NCI-H1417 treated with DMSO at 0.1 percent for 48 hours (cell line): ENCODE measurements at regions not wholly inside any gene's neighbourhood (a gene's known extent, or its start where the extent isn't known, plus 50 kb on each side); places are given as distances from the start of the nearest gene placed in this dataset.
"Not testable (repeated sequence)": the region's sequence is repeated elsewhere in the genome, so short reads cannot be mapped to it uniquely, and the experiment has no call there.

Experiments used
- DNase-seq: peaks from one replicate; lab custom pipeline; 2025; lab: John Stamatoyannopoulos, UW

DNA sequence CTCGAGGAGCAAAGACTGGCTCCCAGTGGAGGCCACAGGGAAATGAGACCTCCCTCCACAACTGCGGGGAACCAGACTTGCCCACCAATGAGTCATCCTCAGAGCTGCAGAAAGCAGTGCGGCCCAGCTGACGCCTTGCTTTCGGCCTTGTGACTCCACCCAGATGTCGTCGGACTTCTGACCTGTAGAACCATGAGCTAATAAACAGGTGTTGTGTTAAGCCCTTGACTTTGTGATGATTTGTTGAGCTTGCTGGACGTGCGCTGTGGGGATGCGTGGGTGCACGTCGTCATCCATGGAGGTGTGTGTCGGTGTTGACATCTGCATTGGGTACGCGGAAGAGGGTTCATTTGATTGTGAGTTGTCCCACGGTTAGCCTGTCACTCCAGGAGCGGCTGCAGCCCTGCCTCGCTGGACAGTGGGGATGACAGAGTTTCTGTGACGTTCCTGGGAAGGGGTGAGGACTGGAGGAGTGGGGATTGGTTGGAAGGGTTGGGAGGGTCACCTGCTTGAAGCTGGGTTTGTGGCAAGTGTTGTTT is 154.1 kb downstream of the SH3BP4 start:
- no peak for DNase-seq

DNA sequence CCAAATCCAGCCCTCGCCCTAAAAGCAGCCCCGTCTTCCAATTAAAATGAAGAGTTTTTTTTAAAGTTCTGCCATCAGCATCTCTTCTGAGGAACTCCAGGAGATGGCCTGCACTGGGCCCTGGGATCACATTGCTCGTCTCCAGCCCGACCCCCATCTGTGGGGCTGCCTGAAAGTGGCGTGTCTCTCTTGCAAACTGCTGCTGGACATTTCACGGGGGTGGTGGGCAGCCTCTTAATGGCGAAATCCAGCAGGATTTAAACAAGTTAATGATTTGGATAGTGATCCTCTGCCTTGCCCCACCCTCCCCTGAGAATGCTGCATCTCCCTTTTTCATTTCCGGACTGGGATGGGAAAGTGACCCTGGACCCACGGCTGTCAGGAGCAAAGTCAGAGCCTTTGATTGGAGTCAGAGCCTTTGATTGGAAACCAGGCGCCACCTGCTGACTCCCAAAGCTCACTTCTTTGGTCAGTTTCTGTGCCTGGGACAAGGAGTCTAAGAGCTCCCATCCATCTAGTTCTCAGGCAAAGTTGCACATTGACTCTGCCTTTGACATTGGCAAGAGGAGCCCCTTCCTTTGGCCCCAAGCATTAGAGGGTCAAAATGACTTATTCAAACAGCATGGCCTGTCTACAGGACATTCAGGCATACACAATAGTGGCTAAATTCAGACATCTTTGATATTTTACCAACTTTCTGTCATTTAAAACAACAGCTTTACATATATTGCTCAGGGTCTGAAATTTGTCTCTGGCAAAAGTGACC is 155.2 kb downstream of the SH3BP4 start:
- peak; percentile 27 for DNase-seq

DNA sequence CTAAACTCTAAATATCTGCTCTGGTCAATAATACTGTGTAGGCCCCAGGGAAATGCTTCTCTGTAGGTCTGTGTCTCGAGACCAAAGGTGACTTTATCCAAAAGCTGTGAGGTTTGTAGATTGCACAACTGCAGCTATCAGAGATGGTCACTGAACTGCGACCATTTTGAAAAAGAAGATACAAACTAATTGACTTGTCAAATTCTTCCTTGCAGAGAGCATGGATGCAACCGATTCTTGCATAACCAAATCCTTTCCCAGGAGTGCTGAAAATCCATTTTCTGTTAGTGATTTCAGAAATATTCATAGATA is 155.8 kb downstream of the SH3BP4 start:
- no peak for DNase-seq

DNA sequence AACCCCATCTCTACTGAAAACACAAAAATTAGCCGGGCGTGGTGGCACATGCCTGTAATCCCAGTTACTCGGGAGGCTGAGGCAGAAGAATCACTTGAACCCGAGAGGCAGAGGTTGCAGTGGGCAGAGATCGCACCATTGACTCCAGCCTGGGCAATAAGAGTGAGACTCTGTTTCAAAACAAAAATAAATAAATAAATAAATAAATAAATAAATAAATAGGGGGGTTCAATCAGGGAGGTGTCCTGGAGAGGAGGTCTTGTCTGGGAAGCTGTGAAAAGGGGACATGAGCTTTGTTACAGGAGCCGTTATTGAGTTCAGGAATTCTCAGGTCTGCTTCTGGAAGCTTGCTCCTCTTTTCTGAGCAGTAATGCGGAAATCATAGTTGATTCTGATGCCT is 157.7 kb downstream of the SH3BP4 start:
- not testable (repeated sequence) for DNase-seq

DNA sequence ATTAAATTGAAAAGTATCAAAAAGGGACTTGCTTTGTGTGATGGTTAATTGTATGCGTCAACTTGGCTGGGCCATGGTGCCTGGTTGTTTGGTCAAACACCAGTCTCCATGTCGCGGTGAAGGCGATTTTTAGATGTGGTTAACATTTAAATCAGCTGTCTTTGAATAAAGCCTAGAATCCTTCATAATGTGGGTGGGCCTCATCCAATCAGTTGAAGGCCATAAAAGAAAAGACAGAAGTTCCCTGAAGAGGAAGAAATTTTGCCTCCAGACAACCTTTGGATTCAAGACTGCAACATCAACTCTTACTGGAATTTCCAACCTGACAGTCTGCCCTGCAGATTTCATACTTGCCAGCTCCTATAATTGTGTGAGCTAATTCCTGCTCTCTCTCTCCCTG is 160.5 kb downstream of the SH3BP4 start:
- no peak for DNase-seq

DNA sequence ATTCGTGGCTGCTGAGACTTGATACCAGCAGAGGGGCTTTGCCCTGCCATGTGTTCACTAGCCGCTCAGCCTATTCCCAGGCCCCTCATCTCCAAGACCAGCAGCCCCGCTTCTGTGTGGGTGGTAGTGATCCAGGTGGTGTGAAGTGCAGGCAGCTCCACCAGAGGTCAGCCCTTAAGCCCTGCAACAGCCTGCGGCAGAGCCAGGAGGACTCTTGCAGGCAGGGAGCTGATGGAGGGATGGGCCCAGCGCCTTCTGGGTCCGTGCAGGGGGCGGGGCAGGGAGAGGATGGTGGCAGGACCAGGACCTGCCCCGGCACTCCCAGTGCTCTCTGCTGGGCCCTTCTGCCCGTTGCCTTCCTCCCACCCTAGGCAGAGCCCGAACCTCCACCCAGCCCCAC is 162.0 kb downstream of the SH3BP4 start:
- DNase-seq: no peak

DNA sequence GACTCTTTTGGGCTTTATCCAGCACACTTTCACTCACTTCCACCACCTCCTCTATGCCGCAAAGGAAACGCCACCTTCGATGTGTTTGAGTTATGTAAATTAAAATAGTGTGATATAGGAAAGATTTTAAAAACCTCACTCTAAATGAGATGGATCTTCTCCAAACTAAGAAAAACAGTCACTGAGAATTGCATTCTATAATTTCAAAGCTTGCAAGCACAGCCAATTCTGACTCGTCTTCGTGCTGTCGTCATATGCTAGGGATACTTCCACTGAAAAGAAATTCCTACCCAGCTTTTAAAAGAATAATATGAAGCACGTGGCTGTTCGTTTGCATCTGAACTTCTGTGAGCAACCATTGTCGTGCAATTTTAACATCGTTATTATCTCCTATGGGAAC is 162.5 kb downstream of the SH3BP4 start:
- DNase-seq: no peak

DNA sequence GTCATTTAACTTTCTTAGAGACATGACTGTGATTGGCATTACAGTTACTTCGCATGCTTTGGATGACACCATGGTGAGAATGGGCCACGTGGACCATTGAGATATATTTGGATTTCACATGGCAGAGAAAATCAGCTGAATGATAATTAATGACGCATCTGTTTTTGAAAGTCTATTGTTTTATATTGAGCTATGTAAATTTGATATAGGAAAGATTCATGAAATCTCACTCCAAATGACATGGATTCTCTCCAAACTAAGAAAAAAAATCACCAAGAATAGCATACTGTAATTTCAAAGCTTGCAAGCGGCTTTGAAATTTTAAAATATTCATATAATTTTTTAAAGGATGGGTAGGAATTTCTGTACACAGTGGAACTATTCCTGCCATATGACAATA is 163.7 kb downstream of the SH3BP4 start:
- DNase-seq: no peak

DNA sequence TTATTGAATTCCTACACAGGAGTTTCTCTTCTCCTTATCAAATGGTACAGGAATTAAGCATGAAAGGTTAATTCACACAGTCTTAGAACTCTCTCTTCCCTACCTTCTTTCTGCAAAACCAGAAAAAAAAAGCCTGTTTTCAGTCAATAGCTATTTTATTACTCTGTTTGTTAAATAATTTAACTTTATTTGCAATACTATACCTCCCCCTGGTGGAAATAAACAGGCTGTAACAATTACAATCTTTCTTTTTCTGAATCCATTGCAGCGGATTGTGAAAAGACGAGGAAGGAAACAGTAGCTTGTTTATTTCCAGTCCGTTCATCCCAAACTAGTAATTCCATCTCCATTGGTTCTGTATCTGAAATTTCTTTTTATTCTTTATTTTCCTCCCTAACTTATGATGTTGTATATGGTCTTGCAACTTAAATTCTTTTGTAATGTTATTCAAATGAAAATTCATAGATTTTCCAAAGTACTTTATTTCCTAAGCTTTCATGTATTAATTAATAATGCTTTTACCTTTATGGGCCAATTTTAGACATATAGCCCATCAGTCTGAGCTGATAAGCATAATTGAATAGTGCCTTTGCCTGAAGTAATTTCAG is 165.2 kb downstream of the SH3BP4 start:
- peak; percentile 22 for DNase-seq

DNA sequence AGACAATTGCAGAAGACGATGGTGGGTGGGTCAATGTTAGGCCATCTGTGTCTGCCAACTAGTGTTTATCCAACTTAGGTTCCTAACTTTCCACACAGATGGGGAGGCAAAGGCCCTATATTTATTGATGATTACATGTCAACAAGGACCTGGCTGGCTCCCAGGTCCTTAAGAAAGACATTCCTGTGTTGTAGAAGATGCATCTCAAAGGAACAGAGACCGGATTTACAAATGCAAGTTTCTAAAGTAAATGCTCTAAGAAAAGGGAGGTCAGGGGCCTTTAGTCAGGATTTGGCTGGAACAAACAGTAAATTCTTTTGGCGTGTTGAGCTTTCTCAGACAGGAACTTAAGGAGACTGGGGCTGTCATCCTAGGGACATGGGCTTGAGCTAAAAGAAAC is 175.0 kb downstream of the SH3BP4 start:
- DNase-seq: no peak

DNA sequence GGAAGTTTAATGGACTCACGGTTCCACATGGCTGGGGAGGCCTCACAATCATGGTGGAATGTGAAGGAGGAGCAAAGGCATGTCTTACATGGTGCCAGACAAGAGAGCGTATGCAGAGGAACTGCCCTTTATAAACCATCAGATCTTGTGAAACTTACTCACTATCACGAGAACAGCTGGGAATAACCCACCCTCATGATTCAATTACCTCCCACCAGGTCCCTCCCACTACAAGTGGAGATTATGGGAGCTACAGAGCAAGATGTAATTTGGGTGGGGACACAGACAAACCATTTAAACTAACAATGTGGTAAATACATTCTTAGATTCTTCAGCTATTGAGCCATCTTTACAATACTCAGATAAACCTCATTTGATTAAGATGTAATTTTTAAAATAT is 176.1 kb downstream of the SH3BP4 start:
- no peak for DNase-seq

DNA sequence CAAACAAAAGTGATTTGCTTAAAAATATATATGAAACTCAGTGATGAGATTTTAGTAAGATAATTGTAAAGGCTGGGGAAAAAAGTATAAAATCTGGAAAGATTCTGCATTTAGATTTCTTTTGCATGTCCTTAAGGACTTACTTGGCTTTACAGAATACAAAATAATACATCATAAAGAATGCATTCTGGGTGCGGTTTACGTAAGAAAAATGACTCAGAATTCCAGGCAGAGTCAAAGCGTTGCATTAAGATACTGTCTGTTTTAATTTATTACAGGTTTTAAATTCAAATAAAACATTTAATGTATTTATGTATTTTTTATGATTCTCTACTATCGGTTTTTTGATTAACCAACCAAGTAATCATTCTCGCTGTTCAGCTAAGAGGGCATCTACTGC is 178.0 kb downstream of the SH3BP4 start:
- DNase-seq: no peak

DNA sequence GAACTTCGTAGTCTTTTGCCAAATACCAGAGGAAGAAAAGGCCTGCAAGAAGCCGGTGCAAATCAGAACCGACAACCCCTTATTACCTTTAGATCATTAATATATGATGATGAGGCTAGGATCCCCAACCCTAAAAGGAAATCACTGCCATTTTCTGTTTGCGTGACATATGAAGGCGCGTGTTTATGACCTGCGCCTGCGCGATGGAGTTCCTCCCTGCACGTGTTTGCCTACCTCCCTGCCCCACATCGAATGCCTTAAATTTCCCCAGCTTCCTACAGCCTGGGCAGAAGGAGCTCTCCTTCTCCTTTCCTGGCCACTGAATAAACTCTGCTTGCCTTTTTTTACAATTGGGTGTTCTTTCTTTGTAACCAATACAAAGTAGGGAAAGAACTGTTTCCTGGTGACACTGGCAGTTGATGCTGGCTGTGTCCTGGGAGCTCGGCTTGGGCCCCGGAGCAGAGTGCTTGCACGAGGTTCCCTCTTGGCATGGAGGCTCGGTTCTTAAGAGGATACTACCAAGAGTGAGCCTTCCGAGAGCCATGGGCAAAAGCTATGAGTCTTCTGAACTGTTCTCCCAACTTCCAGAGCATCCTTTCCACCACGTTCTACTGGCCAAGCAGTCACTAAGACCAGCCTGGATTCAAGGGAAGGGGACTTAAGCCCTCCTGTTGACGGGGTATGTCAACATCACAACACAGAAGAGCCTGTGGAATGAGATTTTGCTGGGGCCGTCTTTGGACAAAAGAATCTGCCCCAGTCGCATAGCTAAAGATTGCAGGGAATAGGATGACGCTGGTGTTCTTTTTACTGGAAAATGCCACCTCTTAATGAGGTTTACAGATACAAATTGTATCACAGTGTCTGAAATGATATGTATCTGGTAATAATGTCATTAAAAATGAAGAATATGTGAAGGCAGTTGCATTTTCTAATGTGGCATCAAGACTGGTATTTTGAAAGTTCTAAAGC is 179.8 kb downstream of the SH3BP4 start:
- DNase-seq: no peak

DNA sequence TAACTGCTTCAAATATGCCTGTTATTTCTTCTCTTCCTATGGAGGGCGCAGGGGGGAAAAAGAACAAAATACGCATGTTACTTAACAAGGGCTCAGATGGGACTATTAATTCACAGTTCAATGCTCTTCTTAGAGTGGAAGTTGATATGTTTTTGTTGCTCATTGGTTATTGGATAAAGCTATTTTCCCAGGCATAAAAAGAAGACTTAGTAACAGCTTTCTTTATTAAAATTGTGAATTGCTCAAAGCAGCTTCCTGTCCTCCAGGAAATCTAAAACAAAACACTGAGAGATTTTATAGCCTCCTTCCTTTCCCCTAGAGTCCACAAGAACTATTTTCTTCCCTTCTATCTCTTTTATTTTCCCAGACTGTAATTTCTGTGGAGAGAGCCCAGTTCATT is 180.8 kb downstream of the SH3BP4 start:
- DNase-seq: no peak

DNA sequence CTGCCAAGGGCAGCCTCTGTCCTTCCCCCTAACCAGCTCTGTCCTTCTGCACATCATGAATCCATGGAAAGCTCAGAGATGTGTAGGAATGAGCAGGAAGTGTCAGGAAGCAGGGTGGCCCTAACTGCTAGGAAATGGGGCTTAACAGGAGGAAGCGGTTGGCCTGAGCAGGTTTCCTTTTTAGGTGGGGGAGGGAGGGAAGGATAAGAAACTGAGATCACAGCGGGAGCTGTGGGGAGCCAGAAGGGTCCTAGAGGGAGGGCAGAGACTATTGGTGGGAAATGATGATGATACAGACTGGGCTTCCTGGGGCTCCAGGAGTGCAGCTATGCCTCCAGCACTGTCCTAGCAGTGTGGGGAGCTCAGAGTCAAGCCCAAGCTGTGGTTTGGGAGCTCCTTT is 182.0 kb downstream of the SH3BP4 start:
- DNase-seq: no peak

DNA sequence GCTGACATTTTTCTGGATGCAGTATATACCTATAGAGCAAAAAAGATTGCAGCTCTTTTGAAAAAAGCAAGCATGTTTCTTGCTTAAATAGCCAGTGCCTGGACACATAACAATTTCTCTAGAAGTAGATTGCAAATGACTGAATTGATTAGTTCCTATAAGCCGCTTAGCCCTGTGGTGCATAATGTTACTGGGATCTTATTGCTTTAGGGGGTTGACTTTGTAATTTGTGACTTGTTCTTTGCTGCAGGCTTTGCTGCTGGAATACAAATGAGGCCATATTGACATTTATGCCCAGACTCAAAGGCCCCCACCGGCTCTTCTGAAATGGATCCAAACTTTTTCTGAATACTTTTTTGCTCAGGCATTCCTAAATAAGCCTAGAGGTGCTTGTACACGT is 182.6 kb downstream of the SH3BP4 start:
- DNase-seq: no peak

DNA sequence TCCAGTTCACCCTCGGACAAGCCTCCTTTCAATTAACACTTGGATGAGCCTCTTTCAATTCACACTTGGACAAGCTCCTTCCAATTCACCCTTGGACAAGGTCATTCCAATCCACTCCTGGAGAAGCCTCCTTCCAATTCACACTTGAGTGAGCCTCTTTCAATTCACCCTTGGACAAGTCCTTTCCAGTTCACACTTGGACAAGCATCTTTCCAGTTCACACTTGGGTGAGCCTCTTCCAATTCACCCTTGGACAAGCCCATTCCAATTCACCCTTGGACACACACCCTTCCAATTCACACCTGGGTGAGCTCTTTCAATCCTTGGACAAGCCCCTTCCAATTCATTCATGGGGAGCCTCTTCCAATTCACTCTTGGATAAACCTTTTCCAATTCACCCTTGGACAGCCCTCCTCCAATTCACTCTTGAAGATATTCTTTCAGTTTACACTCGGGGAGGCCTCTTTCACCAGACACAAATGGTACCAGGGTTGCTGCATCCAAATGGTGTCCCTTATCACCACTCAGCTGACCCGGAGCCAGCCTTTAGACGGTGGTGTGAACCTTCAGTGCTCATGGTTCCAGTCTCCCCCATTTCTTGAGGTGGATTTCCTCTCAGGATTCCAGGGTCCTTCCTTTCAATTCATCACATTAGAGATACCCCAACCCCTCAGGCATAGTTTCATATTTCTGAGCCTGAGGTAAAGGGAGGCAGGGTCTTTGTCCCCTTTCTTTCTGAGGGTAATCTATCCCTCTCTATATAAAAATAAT is 183.6 kb downstream of the SH3BP4 start:
- DNase-seq: no peak

DNA sequence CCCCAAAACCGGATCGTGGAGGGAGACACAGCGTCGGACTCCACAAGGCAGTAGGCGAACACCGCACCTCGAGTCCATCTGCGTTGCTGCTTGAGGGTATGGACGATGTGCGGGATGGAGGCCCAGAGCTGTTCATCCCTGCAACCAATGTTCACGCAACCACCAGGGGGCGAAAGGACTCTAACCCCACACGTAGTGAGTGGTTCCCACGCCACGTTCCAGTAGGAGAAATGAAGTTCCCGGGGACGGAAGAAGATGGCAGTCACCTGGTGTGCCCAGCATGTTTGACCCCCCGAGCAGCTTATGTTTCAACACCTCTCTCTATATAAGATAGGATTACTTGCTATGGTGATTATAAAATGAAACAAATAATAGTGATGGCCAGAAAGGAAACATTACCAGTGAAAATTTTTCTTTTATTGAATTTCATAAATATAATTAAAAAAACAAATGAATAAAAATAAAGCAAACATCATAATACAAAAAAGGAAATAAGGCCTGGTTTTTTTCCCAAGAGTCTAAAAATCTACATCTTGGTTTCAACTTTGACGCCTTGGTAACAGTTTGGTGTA is 184.3 kb downstream of the SH3BP4 start:
- no peak for DNase-seq

DNA sequence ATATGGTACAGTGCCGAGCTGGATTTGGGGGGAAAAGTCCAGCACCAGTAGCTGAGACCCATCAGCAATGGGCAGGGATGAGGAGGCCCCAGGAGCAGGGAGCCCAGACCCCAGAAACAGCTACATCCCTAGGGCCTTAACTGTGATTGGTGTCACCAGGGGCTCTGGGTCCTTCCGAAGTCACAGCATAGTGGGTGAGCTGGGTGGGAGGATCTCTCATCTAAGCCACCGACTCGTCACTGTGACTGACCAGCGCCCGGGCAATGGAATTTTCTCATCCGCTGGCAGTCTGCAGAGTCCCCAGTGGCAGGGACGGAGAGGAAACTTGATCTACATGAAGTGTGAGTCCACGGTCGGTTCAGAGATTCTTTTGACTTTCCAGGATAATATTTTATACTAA is 186.5 kb downstream of the SH3BP4 start:
- DNase-seq: no peak

DNA sequence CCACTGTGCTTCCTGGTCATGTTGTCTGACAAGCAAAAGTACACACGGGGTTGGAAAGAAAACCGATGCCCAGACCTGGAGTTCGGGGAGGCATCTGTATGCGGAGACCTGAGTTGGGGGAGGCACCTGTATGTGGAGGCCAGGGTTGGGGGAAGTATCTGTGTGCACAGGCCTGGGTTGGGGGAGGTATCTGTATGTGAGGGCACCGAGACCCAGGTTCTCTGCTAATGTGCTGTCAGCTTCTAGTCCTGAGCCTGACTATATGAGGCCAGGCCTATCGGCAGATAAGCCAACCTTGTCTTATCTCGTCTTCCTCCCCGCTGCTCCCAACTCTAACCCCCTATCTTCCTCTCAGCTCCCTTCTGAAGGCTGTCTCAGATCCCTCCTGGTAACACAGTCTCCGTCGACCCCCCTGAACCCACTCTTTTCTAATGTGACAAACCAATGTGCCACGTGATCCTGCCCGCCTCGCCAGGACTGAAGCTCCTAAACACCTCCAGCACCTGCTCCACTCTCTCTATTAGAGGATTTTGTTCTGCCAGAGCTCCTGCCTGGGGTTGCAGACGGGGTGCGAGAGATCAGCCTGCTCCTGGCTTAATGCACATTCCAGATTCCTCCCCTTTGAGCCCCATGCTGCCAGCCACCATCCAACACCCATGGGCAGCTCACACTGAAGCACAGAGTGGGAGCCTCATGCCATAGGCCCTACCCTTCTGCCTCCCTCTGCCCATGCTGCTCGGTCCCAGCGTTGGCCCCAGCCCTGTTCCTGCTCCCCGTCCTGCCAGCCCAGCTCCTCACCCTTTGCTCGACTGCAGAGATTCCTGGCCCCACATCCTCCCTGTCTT is 188.4 kb downstream of the SH3BP4 start:
- DNase-seq: no peak

DNA sequence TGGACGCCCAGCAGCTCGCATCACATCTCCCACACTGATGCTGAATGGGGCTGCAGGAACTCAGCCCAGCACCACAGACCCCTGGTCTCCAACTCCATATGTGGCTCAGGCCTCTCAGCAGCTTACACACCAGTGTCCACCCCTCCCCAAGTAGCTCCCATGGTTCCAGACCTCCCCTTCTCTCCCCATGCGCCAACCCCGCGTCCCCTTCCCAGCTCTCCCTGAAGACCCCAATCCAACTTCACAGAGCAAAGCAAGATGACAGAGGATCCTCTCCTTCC is 188.9 kb downstream of the SH3BP4 start:
- DNase-seq: no peak
